ENCODE measurements at regions not wholly inside any gene's neighbourhood (a gene's known extent, or its start where the extent isn't known, plus 50 kb on each side); places are given as distances from the start of the nearest gene placed in this dataset.

DNA sequence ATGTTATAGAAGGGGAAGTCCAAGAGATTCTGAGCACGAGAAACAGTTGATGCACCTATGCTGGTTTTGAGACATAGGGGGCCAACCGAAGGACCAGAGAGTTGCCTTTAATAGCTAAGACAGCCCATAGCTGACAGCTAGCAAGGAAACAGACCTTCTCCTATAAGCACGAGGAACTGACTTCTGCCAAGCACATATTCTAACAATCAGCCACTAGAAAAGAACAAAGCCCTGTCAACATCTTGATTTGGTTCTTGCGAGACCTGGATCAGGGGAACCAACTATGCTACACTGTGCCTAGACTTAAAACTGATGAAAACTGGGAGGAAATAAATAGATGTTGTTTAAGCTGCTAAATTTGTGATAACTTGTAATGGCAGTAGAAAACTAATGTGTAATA is 785.6 kb downstream of the TMTC2 start:
- H3K4me3 Mint-ChIP-seq: no peak overlapping the region
- H3K36me3 ChIP-seq (ENCODE audit: insufficient read depth, low read length): no peaks in the 10 kb centered on the region
- H3K9me3 ChIP-seq (ENCODE audit: low read length): no peaks in the 10 kb centered on the region
- H3K27ac Mint-ChIP-seq: no peak overlapping the region
- no peaks in the 10 kb centered on the region for H3K36me3 Mint-ChIP-seq
- H3K27me3 Mint-ChIP-seq: peaks cover 0 to 2% of the 10 kb centered on the region in 2 donors
- no peak for DNase-seq
- ChIA-PET POLR2A (no interaction called here), CTCF (no interaction called here)
- H3K9me3 Mint-ChIP-seq: peaks cover 0 to 5% (median 0%) of the 10 kb centered on the region in 5 donors
- H3K4me1 Mint-ChIP-seq: no peaks in the 10 kb centered on the region
- no peaks in the 10 kb centered on the region for H3K27me3 ChIP-seq (ENCODE audit: insufficient read depth, low read length, poor library complexity, severe bottlenecking)
- no peaks in the 10 kb centered on the region for H3K4me1 ChIP-seq (ENCODE audit: insufficient read depth, low read length)
- H3K27ac ChIP-seq (ENCODE audit: low read depth, low read length): no peak overlapping the region
- no peak overlapping the region for H3K4me3 ChIP-seq (ENCODE audit: low read length)

DNA sequence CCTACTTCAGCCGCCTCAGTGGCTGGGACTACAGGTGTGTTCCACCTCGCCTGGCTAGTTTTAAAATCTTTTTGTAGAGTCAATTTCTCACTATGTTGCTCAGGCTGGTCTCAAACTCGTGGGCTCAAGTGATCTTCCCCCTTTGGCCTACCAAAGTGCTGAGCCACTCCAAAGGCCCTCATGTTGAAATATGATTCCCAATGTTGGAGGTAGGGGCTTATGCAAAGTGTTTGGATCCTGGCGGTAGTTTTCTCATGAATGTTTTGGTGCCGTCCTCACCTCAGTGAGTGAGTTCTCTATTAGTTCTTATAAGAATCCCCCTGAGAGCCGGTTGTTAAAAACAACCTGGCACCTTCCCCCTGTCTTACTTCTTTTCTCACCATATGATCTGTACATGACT is 784.6 kb downstream of the TMTC2 start:
- Mint-ChIP-seq H3K9me3 (peaks cover 0 to 5% (median 0%) of the 10 kb centered on the region in 5 donors), H3K27ac (no peak overlapping the region), H3K4me1 (no peaks in the 10 kb centered on the region), H3K4me3 (no peak overlapping the region), H3K27me3 (peaks cover 0 to 2% of the 10 kb centered on the region in 2 donors), H3K36me3 (no peaks in the 10 kb centered on the region)
- Histone ChIP-seq H3K4me1 (ENCODE audit: insufficient read depth, low read length) (no peaks in the 10 kb centered on the region), H3K4me3 (ENCODE audit: low read length) (no peak overlapping the region), H3K9me3 (ENCODE audit: low read length) (no peaks in the 10 kb centered on the region), H3K27ac (ENCODE audit: low read depth, low read length) (no peak overlapping the region), H3K36me3 (ENCODE audit: insufficient read depth, low read length) (no peaks in the 10 kb centered on the region), H3K27me3 (ENCODE audit: insufficient read depth, low read length, poor library complexity, severe bottlenecking) (no peaks in the 10 kb centered on the region)
- CTCF ChIA-PET: no interaction called here
- no peak for DNase-seq
- POLR2A ChIA-PET: no interaction called here

DNA sequence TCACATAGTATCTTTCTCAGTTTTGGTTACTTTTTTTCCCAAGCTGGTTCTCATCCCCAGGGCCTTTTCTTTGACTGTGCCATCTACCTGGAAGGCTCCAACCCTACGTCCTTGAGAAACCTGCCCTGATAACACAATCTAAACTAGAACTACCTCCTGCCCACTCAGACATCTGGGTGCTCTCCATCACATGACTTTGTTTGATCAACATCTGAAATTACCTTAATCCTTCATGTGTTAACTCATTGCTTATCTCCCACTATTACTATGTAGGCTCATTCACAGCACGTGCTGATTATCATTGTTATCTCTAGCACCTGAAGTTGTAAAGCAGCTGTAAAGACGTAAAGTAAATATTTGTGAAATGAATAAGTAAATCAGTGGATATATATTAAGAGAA is 784.0 kb downstream of the TMTC2 start:
- ChIA-PET CTCF (no interaction called here), POLR2A (no interaction called here)
- no peaks in the 10 kb centered on the region for H3K9me3 ChIP-seq (ENCODE audit: low read length)
- Mint-ChIP-seq H3K27me3 (peaks cover 0 to 2% of the 10 kb centered on the region in 2 donors), H3K36me3 (no peaks in the 10 kb centered on the region), H3K4me3 (no peak overlapping the region), H3K27ac (no peak overlapping the region), H3K9me3 (peaks cover 0 to 5% (median 0%) of the 10 kb centered on the region in 5 donors), H3K4me1 (no peaks in the 10 kb centered on the region)
- H3K27me3 ChIP-seq (ENCODE audit: insufficient read depth, low read length, poor library complexity, severe bottlenecking): no peaks in the 10 kb centered on the region
- H3K27ac ChIP-seq (ENCODE audit: low read depth, low read length): no peak overlapping the region
- no peaks in the 10 kb centered on the region for H3K36me3 ChIP-seq (ENCODE audit: insufficient read depth, low read length)
- H3K4me3 ChIP-seq (ENCODE audit: low read length): no peak overlapping the region
- no peaks in the 10 kb centered on the region for H3K4me1 ChIP-seq (ENCODE audit: insufficient read depth, low read length)
- no peak for DNase-seq

DNA sequence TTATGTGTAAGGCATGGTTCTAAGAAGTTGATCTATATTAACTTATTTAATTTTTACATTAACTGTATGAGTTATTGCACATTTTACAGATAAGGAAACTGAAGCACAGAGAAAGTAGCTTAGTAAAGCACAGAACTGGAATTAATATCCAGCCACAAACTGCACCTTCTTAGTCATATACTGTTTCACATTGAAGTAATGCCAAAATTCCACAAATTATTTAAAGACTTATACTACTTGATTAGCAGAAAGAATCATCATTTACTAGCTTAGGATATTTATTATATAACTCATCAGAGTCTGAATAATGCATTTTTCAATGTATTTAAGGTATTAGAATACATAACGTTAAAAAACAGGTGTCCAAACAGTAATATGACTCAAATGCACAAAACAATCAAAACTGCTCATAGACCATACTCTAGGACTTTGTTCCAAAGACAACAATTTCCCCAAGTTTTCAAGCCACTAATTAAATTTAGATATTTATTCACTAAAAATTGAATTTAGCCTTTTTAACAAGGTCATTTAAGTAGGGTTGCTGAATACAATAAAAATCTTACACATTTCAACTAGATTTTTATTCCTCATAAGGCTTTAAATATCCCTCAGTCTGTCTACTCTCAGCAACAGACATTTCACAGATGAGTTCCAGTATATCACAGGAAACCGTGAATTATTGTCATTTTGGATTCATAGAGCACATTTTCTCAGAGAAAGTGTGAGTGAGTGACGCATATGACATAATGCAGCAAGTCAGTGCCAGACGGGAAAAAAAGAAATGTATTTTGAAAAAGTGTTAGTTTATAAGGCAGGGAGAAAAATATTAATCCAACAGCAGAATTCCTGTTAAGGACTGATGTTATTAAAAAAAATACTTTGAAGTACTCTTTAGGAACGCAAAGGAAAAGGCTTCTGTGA is 782.5 kb downstream of the TMTC2 start:
- Mint-ChIP-seq H3K27ac (no peak overlapping the region), H3K4me3 (no peak overlapping the region), H3K4me1 (no peaks in the 10 kb centered on the region), H3K27me3 (peaks cover 0 to 2% of the 10 kb centered on the region in 2 donors), H3K36me3 (no peaks in the 10 kb centered on the region), H3K9me3 (peaks cover 0 to 5% (median 0%) of the 10 kb centered on the region in 5 donors)
- no peaks in the 10 kb centered on the region for H3K9me3 ChIP-seq (ENCODE audit: low read length)
- H3K36me3 ChIP-seq (ENCODE audit: insufficient read depth, low read length): no peaks in the 10 kb centered on the region
- H3K4me3 ChIP-seq (ENCODE audit: low read length): no peak overlapping the region
- ChIA-PET CTCF (no interaction called here), POLR2A (no interaction called here)
- H3K4me1 ChIP-seq (ENCODE audit: insufficient read depth, low read length): no peaks in the 10 kb centered on the region
- no peak overlapping the region for H3K27ac ChIP-seq (ENCODE audit: low read depth, low read length)
- no peaks in the 10 kb centered on the region for H3K27me3 ChIP-seq (ENCODE audit: insufficient read depth, low read length, poor library complexity, severe bottlenecking)
- DNase-seq: no peak

DNA sequence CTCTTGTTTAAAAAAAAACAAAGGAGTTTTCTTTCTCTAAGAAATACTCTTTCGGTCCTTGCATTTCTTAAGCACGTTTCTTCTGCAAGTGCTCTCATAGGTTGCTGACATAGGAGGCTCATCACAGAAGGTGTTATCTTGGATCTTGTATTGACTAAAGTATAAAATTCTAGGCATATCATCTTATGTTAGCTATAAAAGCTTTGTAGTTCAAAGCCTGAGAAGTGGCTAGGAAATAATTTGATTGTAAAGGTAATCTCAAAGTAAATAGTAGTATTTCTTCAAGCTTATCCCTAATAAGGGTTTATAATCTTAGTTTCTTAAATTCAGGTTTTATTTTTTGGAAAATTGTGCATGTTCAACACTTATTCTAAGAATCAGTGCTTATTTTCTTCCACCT is 778.9 kb downstream of the TMTC2 start:
- no peak for DNase-seq
- Histone ChIP-seq H3K4me1 (ENCODE audit: insufficient read depth, low read length) (no peaks in the 10 kb centered on the region), H3K27me3 (ENCODE audit: insufficient read depth, low read length, poor library complexity, severe bottlenecking) (no peaks in the 10 kb centered on the region), H3K9me3 (ENCODE audit: low read length) (no peaks in the 10 kb centered on the region), H3K36me3 (ENCODE audit: insufficient read depth, low read length) (no peaks in the 10 kb centered on the region), H3K27ac (ENCODE audit: low read depth, low read length) (no peak overlapping the region), H3K4me3 (ENCODE audit: low read length) (no peak overlapping the region)
- Mint-ChIP-seq H3K9me3 (peaks cover 0 to 4% (median 0%) of the 10 kb centered on the region in 5 donors), H3K4me3 (no peak overlapping the region), H3K27ac (no peak overlapping the region), H3K27me3 (peaks cover 0 to 2% of the 10 kb centered on the region in 2 donors), H3K36me3 (no peaks in the 10 kb centered on the region), H3K4me1 (no peaks in the 10 kb centered on the region)
- ChIA-PET POLR2A (no interaction called here), CTCF (no interaction called here)

DNA sequence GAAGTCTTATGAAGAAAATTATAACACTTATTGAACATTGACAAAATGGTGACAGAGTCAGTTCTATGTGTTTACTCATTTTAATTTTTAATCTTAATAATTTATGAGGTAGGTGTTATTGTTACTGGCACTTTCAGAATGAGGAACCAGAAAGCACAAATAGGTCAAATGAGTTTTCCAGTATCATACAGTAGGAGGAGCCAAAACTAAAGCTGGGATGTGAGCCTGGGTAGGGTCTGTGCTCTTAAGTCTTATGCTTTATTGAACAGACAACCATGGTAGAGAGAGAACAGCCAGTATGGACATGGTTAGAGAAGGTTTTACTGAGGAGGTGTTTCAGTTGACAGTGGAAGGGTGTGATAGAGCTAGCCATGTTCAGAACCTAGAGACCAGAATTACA is 775.7 kb downstream of the TMTC2 start:
- Histone ChIP-seq H3K27ac (ENCODE audit: low read depth, low read length) (no peak overlapping the region), H3K9me3 (ENCODE audit: low read length) (no peaks in the 10 kb centered on the region), H3K4me3 (ENCODE audit: low read length) (no peak overlapping the region), H3K27me3 (ENCODE audit: insufficient read depth, low read length, poor library complexity, severe bottlenecking) (no peaks in the 10 kb centered on the region), H3K4me1 (ENCODE audit: insufficient read depth, low read length) (no peaks in the 10 kb centered on the region), H3K36me3 (ENCODE audit: insufficient read depth, low read length) (no peaks in the 10 kb centered on the region)
- H3K27ac Mint-ChIP-seq: no peak overlapping the region
- no peaks in the 10 kb centered on the region for H3K4me1 Mint-ChIP-seq
- no peaks in the 10 kb centered on the region for H3K27me3 Mint-ChIP-seq
- no peak overlapping the region for H3K4me3 Mint-ChIP-seq
- DNase-seq: no peak
- H3K36me3 Mint-ChIP-seq: no peaks in the 10 kb centered on the region
- H3K9me3 Mint-ChIP-seq: peaks cover 0 to 8% (median 0%) of the 10 kb centered on the region in 5 donors
- ChIA-PET POLR2A (no interaction called here), CTCF (no interaction called here)

DNA sequence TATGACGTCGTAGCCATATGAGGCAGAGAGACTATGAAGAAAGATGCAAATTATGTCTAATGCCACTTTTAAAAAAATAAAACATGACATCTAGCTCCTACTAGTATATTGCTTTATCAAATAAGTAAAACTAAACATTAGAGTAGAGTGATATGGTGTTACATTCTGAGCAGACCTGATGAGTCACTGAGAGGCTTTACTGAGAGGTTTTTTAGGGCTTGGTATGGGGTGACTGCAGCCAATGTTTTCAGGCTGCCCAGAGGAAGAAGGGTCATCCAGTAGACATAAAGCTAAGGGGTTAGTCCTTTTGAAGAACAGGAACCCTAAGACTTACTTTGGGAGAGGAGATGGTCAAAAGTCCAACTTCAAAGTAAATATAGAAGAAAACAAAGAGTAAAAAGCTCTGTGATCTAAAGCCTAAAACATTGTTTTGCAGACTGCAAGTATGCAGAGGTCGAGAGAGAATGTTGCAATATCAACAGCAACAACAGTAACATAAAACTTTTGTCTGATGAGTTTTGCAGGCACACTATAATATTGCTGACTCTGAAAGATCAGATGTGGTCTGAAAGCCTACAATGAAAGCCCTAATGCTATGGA is 774.7 kb downstream of the TMTC2 start:
- Histone ChIP-seq H3K9me3 (ENCODE audit: low read length) (no peaks in the 10 kb centered on the region), H3K4me3 (ENCODE audit: low read length) (no peak overlapping the region), H3K4me1 (ENCODE audit: insufficient read depth, low read length) (no peaks in the 10 kb centered on the region), H3K27ac (ENCODE audit: low read depth, low read length) (no peak overlapping the region), H3K27me3 (ENCODE audit: insufficient read depth, low read length, poor library complexity, severe bottlenecking) (no peaks in the 10 kb centered on the region), H3K36me3 (ENCODE audit: insufficient read depth, low read length) (no peaks in the 10 kb centered on the region)
- DNase-seq: no peak
- ChIA-PET CTCF (no interaction called here), POLR2A (no interaction called here)
- Mint-ChIP-seq H3K4me3 (no peak overlapping the region), H3K27ac (no peak overlapping the region), H3K4me1 (no peaks in the 10 kb centered on the region), H3K27me3 (no peaks in the 10 kb centered on the region), H3K9me3 (peaks cover 0 to 9% (median 0%) of the 10 kb centered on the region in 5 donors), H3K36me3 (no peaks in the 10 kb centered on the region)

DNA sequence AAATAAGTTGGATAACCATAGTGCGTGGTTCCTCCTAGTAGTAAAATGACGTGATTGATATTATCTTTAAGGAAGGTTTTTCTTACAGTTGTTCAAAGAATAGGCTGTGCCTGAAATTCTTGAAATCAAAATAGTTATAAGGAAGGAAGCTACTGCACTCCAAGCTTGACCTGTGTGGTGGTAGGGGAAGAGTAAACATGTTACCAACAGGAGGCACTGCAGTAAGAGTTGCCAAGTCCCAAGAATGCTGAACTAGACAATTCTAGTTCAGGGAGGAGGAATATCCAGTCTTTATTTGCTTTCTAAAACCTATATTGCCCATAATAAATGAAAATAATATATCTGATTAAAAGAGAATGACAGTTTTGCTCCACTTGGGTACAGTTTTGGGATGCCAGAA is 764.5 kb downstream of the TMTC2 start:
- DNase-seq: no peak
- Mint-ChIP-seq H3K27me3 (no peaks in the 10 kb centered on the region), H3K9me3 (peaks cover 0 to 5% (median 2%) of the 10 kb centered on the region in 5 donors), H3K27ac (no peak overlapping the region), H3K36me3 (no peaks in the 10 kb centered on the region), H3K4me3 (no peak overlapping the region), H3K4me1 (no peaks in the 10 kb centered on the region)
- Histone ChIP-seq H3K27me3 (ENCODE audit: insufficient read depth, low read length, poor library complexity, severe bottlenecking) (no peaks in the 10 kb centered on the region), H3K36me3 (ENCODE audit: insufficient read depth, low read length) (no peaks in the 10 kb centered on the region), H3K4me1 (ENCODE audit: insufficient read depth, low read length) (no peaks in the 10 kb centered on the region), H3K9me3 (ENCODE audit: low read length) (no peaks in the 10 kb centered on the region), H3K27ac (ENCODE audit: low read depth, low read length) (no peak overlapping the region), H3K4me3 (ENCODE audit: low read length) (no peak overlapping the region)
- POLR2A ChIA-PET: no interaction called here
- CTCF ChIA-PET: no interaction called here
